Epithelial cell of proximal tubule (primary cell): ENCODE measurements at regions not wholly inside any gene's neighbourhood (a gene's known extent, or its start where the extent isn't known, plus 50 kb on each side); places are given as distances from the start of the nearest gene placed in this dataset.
"Not testable (repeated sequence)": the region's sequence is repeated elsewhere in the genome, so short reads cannot be mapped to it uniquely, and the experiment has no call there.

Source experiments
- DNase-seq: peaks from one replicate; pipeline ENCODE4 v3.0.0-alpha.2; 2011; ENCODE audit warnings: low read depth
- H3K4me3 ChIP-seq: 2 replicates; pipeline ENCODE4 v1.5.1; 2011; ENCODE audit warnings: low read depth, mild to moderate bottlenecking, low read length
- TF ChIP-seq, protein P1 (sequence below): conservative IDR thresholded peaks from 2 replicates; pipeline ENCODE4 v1.5.1; 2012; ENCODE audit warnings: low read depth, mild to moderate bottlenecking, low read length

DNA sequence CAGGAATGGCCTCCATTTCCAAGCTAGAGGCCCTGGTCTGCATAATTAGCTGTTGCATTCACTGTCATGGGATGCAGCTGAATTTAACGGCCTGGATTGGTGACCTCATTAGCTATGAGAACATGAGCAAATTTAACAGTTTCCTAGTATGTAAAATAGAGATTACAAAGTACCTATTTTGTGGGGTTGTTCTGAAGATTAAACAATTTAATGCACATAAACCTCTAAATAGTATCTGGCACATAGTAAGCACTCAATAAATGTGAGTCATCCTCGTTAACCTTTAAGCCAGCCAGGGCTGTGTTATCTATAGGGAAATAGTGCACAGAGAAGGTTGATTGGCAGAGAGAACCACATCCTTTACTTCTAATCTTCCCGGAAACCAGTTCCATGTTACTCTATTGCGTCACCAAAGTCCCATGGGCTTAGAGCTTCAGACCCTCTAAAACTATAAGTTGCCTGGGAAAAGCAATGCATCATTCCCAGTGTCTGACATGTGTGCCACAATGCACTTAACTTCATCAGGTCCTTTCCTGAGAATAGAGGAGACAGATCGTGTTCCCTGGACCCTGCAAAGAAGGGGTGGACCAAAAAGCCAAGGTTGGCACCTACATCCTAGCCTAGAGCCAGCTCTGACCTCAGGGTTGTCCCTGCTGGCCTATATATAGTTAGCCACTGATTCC is 196.5 kb downstream of the LNPK start:
- no peak overlapping the region for H3K4me3 ChIP-seq
- no peak for DNase-seq
- TF ChIP-seq, protein P1, sequence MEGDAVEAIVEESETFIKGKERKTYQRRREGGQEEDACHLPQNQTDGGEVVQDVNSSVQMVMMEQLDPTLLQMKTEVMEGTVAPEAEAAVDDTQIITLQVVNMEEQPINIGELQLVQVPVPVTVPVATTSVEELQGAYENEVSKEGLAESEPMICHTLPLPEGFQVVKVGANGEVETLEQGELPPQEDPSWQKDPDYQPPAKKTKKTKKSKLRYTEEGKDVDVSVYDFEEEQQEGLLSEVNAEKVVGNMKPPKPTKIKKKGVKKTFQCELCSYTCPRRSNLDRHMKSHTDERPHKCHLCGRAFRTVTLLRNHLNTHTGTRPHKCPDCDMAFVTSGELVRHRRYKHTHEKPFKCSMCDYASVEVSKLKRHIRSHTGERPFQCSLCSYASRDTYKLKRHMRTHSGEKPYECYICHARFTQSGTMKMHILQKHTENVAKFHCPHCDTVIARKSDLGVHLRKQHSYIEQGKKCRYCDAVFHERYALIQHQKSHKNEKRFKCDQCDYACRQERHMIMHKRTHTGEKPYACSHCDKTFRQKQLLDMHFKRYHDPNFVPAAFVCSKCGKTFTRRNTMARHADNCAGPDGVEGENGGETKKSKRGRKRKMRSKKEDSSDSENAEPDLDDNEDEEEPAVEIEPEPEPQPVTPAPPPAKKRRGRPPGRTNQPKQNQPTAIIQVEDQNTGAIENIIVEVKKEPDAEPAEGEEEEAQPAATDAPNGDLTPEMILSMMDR = no peak

DNA sequence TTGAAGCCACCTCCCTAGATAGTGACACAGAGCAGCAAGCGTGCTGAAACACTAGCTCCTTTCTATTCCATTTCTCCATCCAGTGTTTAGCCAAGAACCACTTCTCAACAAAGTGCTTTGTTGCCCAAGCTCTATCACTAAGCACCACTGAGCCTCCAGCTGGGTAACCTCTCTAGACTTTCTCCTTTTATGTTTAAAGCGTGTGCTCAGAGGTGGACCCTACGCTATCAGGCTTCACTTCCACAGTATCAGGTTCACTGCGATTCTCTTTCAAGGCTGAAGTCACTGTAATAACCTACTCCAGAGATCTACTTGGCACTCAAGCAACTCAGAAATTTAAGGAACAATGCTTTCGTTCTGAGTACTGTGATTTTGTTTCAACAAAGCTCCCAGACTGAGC is 197.9 kb downstream of the LNPK start:
- TF ChIP-seq, protein P1 = no peak
- H3K4me3 ChIP-seq = no peak overlapping the region
- DNase-seq = no peak

DNA sequence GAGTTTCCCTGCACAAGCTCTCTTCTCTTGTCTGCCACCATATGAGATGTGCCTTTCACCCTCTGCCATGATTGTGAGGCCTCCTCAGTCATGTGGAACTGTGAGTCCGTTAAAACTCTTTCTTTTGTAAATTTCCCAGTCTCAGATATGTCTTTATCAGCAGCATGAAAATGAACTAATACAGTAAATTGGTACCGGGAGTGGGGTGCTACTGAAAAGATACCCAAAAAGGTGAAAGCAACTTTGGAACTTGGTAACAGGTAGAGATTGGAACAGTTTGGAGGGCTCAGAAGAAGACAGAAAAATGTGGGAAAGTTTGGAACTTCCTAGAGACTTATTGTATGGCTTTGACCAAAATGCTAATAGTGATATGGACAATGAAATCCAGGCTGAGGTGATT is 205.6 kb downstream of the LNPK start:
- not testable (repeated sequence) for H3K4me3 ChIP-seq, DNase-seq

DNA sequence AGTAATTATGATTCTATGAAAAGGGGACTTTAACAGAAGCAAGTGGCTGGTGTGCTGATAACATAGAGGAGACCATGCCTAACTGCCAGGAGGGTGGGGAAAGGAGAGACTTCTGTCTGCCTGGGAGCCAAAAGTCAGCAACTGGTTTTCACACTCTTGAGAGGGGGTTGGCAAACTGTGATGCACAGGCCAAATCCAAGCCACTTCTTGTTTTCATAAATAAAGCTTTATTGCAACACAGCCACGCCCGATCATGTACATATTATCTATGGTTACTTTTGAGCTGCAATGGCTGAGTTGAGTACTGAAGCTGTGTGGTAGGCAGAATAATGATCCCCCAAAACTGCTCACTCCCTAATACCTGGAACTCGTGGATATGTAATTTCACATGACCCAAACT is 208.4 kb downstream of the LNPK start:
- no peak overlapping the region for H3K4me3 ChIP-seq
- TF ChIP-seq, protein P1 = no peak
- no peak for DNase-seq

DNA sequence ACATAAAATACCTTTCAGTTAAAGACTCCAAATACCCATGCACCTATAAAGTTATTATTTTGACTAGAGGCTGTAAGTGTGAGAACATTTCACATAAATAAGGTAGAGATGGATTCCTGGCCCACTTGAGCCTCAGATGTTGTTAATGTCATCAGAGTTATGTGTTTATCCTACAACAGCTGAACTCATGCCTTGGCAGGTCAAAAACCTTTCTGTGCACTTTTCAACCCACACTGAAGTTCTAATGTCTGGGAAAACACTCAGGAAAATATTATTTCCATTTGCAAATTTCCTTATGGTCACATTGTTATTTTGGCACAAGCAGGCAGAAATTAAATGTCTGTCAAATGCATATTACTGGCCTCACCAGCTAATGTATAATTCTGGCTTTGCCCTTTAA is 209.2 kb downstream of the LNPK start:
- no peak overlapping the region for H3K4me3 ChIP-seq
- TF ChIP-seq, protein P1 = no peak
- DNase-seq = no peak

DNA sequence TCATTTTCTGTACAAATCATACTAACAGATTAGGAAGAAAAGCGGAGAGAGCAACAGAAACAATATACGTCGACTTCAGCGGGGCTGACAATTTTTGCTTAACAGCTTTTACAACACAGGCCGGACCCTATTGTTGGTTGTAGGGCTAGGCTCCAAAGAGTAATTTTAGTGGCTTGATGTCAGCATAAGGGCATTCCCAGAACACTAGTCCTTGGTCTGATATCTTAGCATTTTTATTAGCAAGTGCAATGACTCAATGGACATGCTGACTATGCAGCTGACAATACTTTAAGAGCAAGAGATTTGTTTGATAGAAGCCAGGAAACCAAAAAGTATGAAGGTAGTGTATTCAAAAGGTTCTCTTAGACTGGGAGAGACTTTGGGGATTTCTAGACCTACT is 209.9 kb downstream of the LNPK start:
- TF ChIP-seq, protein P1 = no peak
- no peak for DNase-seq
- no peak overlapping the region for H3K4me3 ChIP-seq

DNA sequence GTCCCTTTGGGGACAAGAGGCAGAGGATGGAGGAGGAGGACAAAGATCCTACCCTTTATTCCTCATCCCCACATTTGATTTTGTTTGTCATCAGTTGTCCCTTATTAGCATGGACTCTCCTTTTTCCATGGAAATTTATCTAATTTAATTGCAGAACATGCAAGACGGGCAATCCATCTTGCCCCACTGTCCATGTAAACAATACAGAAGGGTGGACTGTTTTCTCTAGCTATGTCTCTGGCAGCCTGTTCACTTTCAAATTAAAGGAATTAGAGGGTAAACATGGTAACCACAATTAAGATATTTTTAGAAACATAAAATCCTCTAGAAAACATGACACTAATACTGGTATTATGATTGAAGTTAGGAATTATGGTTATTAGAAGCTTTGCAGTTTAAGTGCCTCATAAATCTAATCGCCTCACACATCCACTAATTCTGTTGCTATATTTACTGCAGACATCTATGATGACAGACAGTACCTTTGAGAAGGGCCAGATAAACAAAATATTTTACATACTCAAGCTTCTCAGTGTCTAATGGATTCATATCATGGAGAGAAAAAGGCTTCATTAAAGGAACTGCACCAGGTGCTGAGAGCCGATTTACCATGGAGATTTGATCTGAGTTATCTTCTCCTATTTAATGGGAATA is 215.5 kb downstream of the LNPK start:
- no peak overlapping the region for H3K4me3 ChIP-seq
- TF ChIP-seq, protein P1 = no peak
- no peak for DNase-seq

DNA sequence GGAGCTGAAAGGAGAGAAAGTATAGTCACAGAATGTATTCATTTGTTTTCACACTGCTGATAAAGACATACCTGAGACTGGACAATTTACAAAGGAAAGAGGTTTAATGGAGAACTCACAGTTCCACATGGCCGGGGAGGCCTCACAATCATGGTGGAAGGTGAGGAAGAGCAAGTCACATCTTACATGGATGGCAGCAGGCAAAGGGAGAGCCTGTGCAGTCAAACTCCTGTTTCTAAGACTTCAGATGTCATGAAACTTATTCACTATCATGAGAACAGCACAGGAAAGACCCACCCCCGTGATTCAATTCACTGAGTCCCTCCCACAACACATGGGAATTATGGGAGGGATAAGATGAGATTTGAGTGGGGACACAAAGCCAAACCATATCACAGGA is 224.7 kb downstream of the LNPK start:
- not testable (repeated sequence) for DNase-seq, H3K4me3 ChIP-seq
